ENCODE measurements at regions not wholly inside any gene's neighbourhood (a gene's known extent, or its start where the extent isn't known, plus 50 kb on each side); places are given as distances from the start of the nearest gene placed in this dataset.

- TF ChIP-seq KDM1A (IDR thresholded peaks at IDR 0.05; ENCODE audit: borderline replicate concordance, low read length) (no peak), RBBP5 (IDR thresholded peaks at IDR 0.05; ENCODE audit: borderline replicate concordance, low read depth, low read length) (no peak), TBP (IDR thresholded peaks at IDR 0.05; ENCODE audit: low read depth, low read length) (no peak), CTCF (IDR thresholded peaks at IDR 0.05; ENCODE audit: control extremely low read depth in 1 of 3, insufficient read depth in 1 of 3, low read depth in 1 of 3, low read length in 3 of 3) (no peak), CHD1 (IDR thresholded peaks at IDR 0.05; ENCODE audit: low read depth, low read length) (no peak)
Observed at GRCh38 chr3:63207066-63207590, 71.0 kb upstream of the SYNPR start (continued).
